SKM-1 (cell line): ENCODE measurements at regions not wholly inside any gene's neighbourhood (a gene's known extent, or its start where the extent isn't known, plus 50 kb on each side); places are given as distances from the start of the nearest gene placed in this dataset.
"Not testable (repeated sequence)": the region's sequence is repeated elsewhere in the genome, so short reads cannot be mapped to it uniquely, and the experiment has no call there.

ENCODE experiments used
- DNase-seq: peaks from one replicate; lab custom pipeline; 2025; ENCODE audit not compliant: unreplicated experiment; lab: John Stamatoyannopoulos, UW

- no peak for DNase-seq
Observed at GRCh38 chr19:28066161-28066560, 1146.8 kb downstream of the UQCRFS1 start.

- DNase-seq, result no peak
Observed at GRCh38 chr19:28065026-28065425, 1147.9 kb downstream of the UQCRFS1 start.

- DNase-seq, result no peak
Observed at GRCh38 chr19:28063702-28064101, 1149.2 kb downstream of the UQCRFS1 start.

GRCh38 chr19:28061111-28061510 is 1151.8 kb downstream of the UQCRFS1 start:
- no peak for DNase-seq

GRCh38 chr19:28057026-28057425 is 1155.9 kb downstream of the UQCRFS1 start:
- not testable (repeated sequence) for DNase-seq

GRCh38 chr19:28051047-28051446 is 1161.9 kb downstream of the UQCRFS1 start:
- no peak for DNase-seq

- no peak for DNase-seq
Observed at GRCh38 chr19:28049875-28050274, 1163.1 kb downstream of the UQCRFS1 start.

GRCh38 chr19:28046932-28047331 is 1166.0 kb downstream of the UQCRFS1 start:
- no peak for DNase-seq

GRCh38 chr19:28045621-28046020 is 1167.3 kb downstream of the UQCRFS1 start:
- DNase-seq, result no peak

- no peak for DNase-seq
Observed at GRCh38 chr19:28044477-28044876, 1168.5 kb downstream of the UQCRFS1 start.

- no peak for DNase-seq
Observed at GRCh38 chr19:28042516-28042915, 1170.4 kb downstream of the UQCRFS1 start.

GRCh38 chr19:28039677-28040381 is 1173.1 kb downstream of the UQCRFS1 start:
- no peak for DNase-seq

GRCh38 chr19:28037186-28037585 is 1175.8 kb downstream of the UQCRFS1 start:
- DNase-seq, result no peak

GRCh38 chr19:28036486-28036885 is 1176.5 kb downstream of the UQCRFS1 start:
- no peak for DNase-seq

GRCh38 chr19:28034936-28035335 is 1178.0 kb downstream of the UQCRFS1 start:
- DNase-seq, result no peak

- DNase-seq, result no peak
Observed at GRCh38 chr19:28028881-28029444, 1184.0 kb downstream of the UQCRFS1 start.

GRCh38 chr19:28027116-28027515 is 1185.8 kb downstream of the UQCRFS1 start:
- no peak for DNase-seq

GRCh38 chr19:28026636-28027035 is 1186.3 kb downstream of the UQCRFS1 start:
- no peak for DNase-seq

- DNase-seq, result no peak
Observed at GRCh38 chr19:28024920-28025319, 1188.0 kb downstream of the UQCRFS1 start.

GRCh38 chr19:28023064-28023463 is 1189.9 kb downstream of the UQCRFS1 start:
- DNase-seq, result no peak

GRCh38 chr19:28022506-28022905 is 1190.4 kb downstream of the UQCRFS1 start:
- DNase-seq, result no peak

GRCh38 chr19:28021259-28022185 is 1191.4 kb downstream of the UQCRFS1 start:
- DNase-seq, result no peak
